GM21447 (cell line): ENCODE measurements at regions not wholly inside any gene's neighbourhood (a gene's known extent, or its start where the extent isn't known, plus 50 kb on each side); places are given as distances from the start of the nearest gene placed in this dataset.

Source experiments
- ATAC-seq: cut with Tn5 transposase; IDR thresholded peaks from one replicate; pipeline ENCODE4 v1.9.1; 2021; ENCODE audit not compliant: unreplicated experiment

GRCh38 chr16:9443864-9444263 lies 352.4 kb downstream of the HAPSTR1 start:
- no peak for ATAC-seq

GRCh38 chr16:9446471-9447194 lies 355.2 kb downstream of the HAPSTR1 start:
- no peak for ATAC-seq

GRCh38 chr16:9447195-9447551 lies 355.7 kb downstream of the HAPSTR1 start:
- no peak for ATAC-seq

- no peak for ATAC-seq
Observed at GRCh38 chr16:9447699-9448098, 356.3 kb downstream of the HAPSTR1 start.

GRCh38 chr16:9449597-9449996 lies 358.2 kb downstream of the HAPSTR1 start:
- ATAC-seq: no peak

- no peak for ATAC-seq
Observed at GRCh38 chr16:9457215-9457614, 365.8 kb downstream of the HAPSTR1 start.

GRCh38 chr16:9458816-9459215 lies 367.4 kb downstream of the HAPSTR1 start:
- ATAC-seq: no peak

GRCh38 chr16:9462984-9463383 lies 371.5 kb downstream of the HAPSTR1 start:
- no peak for ATAC-seq

- ATAC-seq: no peak
Observed at GRCh38 chr16:9463461-9463860, 372.0 kb downstream of the HAPSTR1 start.

GRCh38 chr16:9465161-9465560 lies 373.7 kb downstream of the HAPSTR1 start:
- no peak for ATAC-seq

GRCh38 chr16:9469512-9469911 lies 378.1 kb downstream of the HAPSTR1 start:
- no peak for ATAC-seq

GRCh38 chr16:9476744-9477143 lies 385.3 kb downstream of the HAPSTR1 start:
- peak; percentile 58 for ATAC-seq

- ATAC-seq: no peak
Observed at GRCh38 chr16:9479008-9479407, 387.6 kb downstream of the HAPSTR1 start.

GRCh38 chr16:9480503-9480902 lies 389.1 kb downstream of the HAPSTR1 start:
- ATAC-seq: no peak

- ATAC-seq: no peak
Observed at GRCh38 chr16:9481747-9482730, 390.6 kb downstream of the HAPSTR1 start.

- ATAC-seq: no peak
Observed at GRCh38 chr16:9484426-9484825, 393.0 kb downstream of the HAPSTR1 start.

GRCh38 chr16:9484881-9485280 lies 393.4 kb downstream of the HAPSTR1 start:
- ATAC-seq: no peak

GRCh38 chr16:9489835-9490467 lies 398.5 kb downstream of the HAPSTR1 start:
- ATAC-seq: no peak

GRCh38 chr16:9495824-9496223 lies 404.4 kb downstream of the HAPSTR1 start:
- no peak for ATAC-seq

- no peak for ATAC-seq
Observed at GRCh38 chr16:9497750-9498149, 406.3 kb downstream of the HAPSTR1 start.

GRCh38 chr16:9499941-9500593 lies 408.6 kb downstream of the HAPSTR1 start:
- no peak for ATAC-seq
